ENCODE measurements at regions not wholly inside any gene's neighbourhood (a gene's known extent, or its start where the extent isn't known, plus 50 kb on each side); places are given as distances from the start of the nearest gene placed in this dataset.

- DNase-seq, result no peak
- Mint-ChIP-seq H3K27ac (peak overlapping the region in 1 of 7 donors; percentile 26), H3K36me3 (no peaks in the 10 kb centered on the region), H3K4me1 (peaks cover 6% of the 10 kb centered on the region), H3K9me3 (peaks cover 0 to 6% (median 0%) of the 10 kb centered on the region in 7 donors), H3K27me3 (ENCODE audit: low read depth in 3 of 3) (peaks cover 20 to 27% (median 21%) of the 10 kb centered on the region in 3 donors), H3K4me3 (no peak overlapping the region)
- H3K79me2 ChIP-seq (ENCODE audit: insufficient read depth, low read length), result no peaks in the 10 kb centered on the region
- no peak overlapping the region for H2AFZ ChIP-seq (ENCODE audit: insufficient read depth, low read depth, low read length, poor library complexity, severe bottlenecking)
- H3K4me2 ChIP-seq (replicated peaks; ENCODE audit: extremely low read depth, low read length, poor library complexity, severe bottlenecking), result no peak overlapping the region
- TF ChIP-seq CTCF (IDR thresholded peaks at IDR 0.05), result no peak
- no peak overlapping the region for H3K27ac ChIP-seq (ENCODE audit: low read depth in 1 of 2, low read length in 2 of 2)
- H3K4me3 ChIP-seq (replicated peaks in 1 of 3; ENCODE audit: low read depth in 2 of 3, low read length in 3 of 3), result no peak overlapping the region
- H3K9ac ChIP-seq (ENCODE audit: insufficient read depth, low read length, poor library complexity, severe bottlenecking), result no peak overlapping the region
- no peaks in the 10 kb centered on the region for H3K36me3 ChIP-seq (replicated peaks in 1 of 2; ENCODE audit: control insufficient read depth in 1 of 2, insufficient read depth in 2 of 2, low read length in 2 of 2)
- H3K27me3 ChIP-seq (ENCODE audit: control insufficient read depth in 2 of 2, insufficient read depth in 2 of 2, low read length in 2 of 2), result peaks cover 3 to 4% of the 10 kb centered on the region in 2 donors
- no peaks in the 10 kb centered on the region for H3K4me1 ChIP-seq (ENCODE audit: control insufficient read depth in 1 of 2, insufficient read depth in 2 of 2, low read length in 2 of 2)
- H4K20me1 ChIP-seq (ENCODE audit: insufficient read depth, low read length), result no peaks in the 10 kb centered on the region
- WGBS (ENCODE audit: insufficient coverage), result 85% methylated on average over 15 of the region's 18 CpGs
- intact Hi-C loops (cut with micrococcal nuclease), result no loop called here
- H3K9me3 ChIP-seq (replicated peaks in 1 of 2; ENCODE audit: control insufficient read depth in 1 of 2, insufficient read depth in 1 of 2, low read length in 2 of 2), result no peaks in the 10 kb centered on the region
Measured at GRCh38 chr9:126147936-126148870, 178.4 kb upstream of the MVB12B start.

- WGBS (ENCODE audit: insufficient coverage), result 80% methylated on average over 1 of the region's 4 CpGs
- H4K20me1 ChIP-seq (ENCODE audit: insufficient read depth, low read length), result no peaks in the 10 kb centered on the region
- H3K4me3 ChIP-seq (replicated peaks in 1 of 3; ENCODE audit: low read depth in 2 of 3, low read length in 3 of 3), result no peak overlapping the region
- H3K27ac Mint-ChIP-seq, result no peak overlapping the region
- peaks cover 20 to 27% (median 21%) of the 10 kb centered on the region in 3 donors for H3K27me3 Mint-ChIP-seq (ENCODE audit: low read depth in 3 of 3)
- intact Hi-C loops (cut with micrococcal nuclease), result no loop called here
- peaks cover 6% of the 10 kb centered on the region for H3K4me1 Mint-ChIP-seq
- no peak for TF ChIP-seq CTCF (IDR thresholded peaks at IDR 0.05)
- DNase-seq, result no peak
- H3K9me3 Mint-ChIP-seq, result peaks cover 0 to 6% (median 0%) of the 10 kb centered on the region in 7 donors
- no peak overlapping the region for H2AFZ ChIP-seq (ENCODE audit: insufficient read depth, low read depth, low read length, poor library complexity, severe bottlenecking)
- no peaks in the 10 kb centered on the region for H3K79me2 ChIP-seq (ENCODE audit: insufficient read depth, low read length)
- no peak overlapping the region for H3K4me2 ChIP-seq (replicated peaks; ENCODE audit: extremely low read depth, low read length, poor library complexity, severe bottlenecking)
- no peak overlapping the region for H3K9ac ChIP-seq (ENCODE audit: insufficient read depth, low read length, poor library complexity, severe bottlenecking)
- H3K36me3 ChIP-seq (replicated peaks in 1 of 2; ENCODE audit: control insufficient read depth in 1 of 2, insufficient read depth in 2 of 2, low read length in 2 of 2), result no peaks in the 10 kb centered on the region
- H3K36me3 Mint-ChIP-seq, result no peaks in the 10 kb centered on the region
- no peaks in the 10 kb centered on the region for H3K9me3 ChIP-seq (replicated peaks in 1 of 2; ENCODE audit: control insufficient read depth in 1 of 2, insufficient read depth in 1 of 2, low read length in 2 of 2)
- H3K27ac ChIP-seq (ENCODE audit: low read depth in 1 of 2, low read length in 2 of 2), result no peak overlapping the region
- no peak overlapping the region for H3K4me3 Mint-ChIP-seq
- H3K4me1 ChIP-seq (ENCODE audit: control insufficient read depth in 1 of 2, insufficient read depth in 2 of 2, low read length in 2 of 2), result no peaks in the 10 kb centered on the region
- peaks cover 3 to 4% of the 10 kb centered on the region in 2 donors for H3K27me3 ChIP-seq (ENCODE audit: control insufficient read depth in 2 of 2, insufficient read depth in 2 of 2, low read length in 2 of 2)
Measured at GRCh38 chr9:126148994-126149393, 177.6 kb upstream of the MVB12B start.

Data from CD14-positive monocyte (primary cell).